ENCODE measurements at regions not wholly inside any gene's neighbourhood (a gene's known extent, or its start where the extent isn't known, plus 50 kb on each side); places are given as distances from the start of the nearest gene placed in this dataset.

- no peak for FAIRE-seq
These were observed 279.1 kb upstream of the PITRM1 start for GRCh38 chr10:3451516-3452172.

GRCh38 chr10:3446221-3446620 lies 273.6 kb upstream of the PITRM1 start:
- no peak for FAIRE-seq

- FAIRE-seq, result no peak
These were observed 273.1 kb upstream of the PITRM1 start for GRCh38 chr10:3445648-3446047.

GRCh38 chr10:3442451-3442990 lies 269.9 kb upstream of the PITRM1 start:
- no peak for FAIRE-seq

- FAIRE-seq, result no peak
These were observed 266.6 kb upstream of the PITRM1 start for GRCh38 chr10:3439183-3439582.

- FAIRE-seq, result no peak
These were observed 266.0 kb upstream of the PITRM1 start for GRCh38 chr10:3438606-3439005.

GRCh38 chr10:3435671-3436070 lies 263.1 kb upstream of the PITRM1 start:
- no peak for FAIRE-seq

- FAIRE-seq, result no peak
These were observed 261.4 kb upstream of the PITRM1 start for GRCh38 chr10:3433988-3434387.

GRCh38 chr10:3433131-3433530 lies 260.5 kb upstream of the PITRM1 start:
- no peak for FAIRE-seq

- no peak for FAIRE-seq
These were observed 259.7 kb upstream of the PITRM1 start for GRCh38 chr10:3432081-3432825.

- FAIRE-seq, result no peak
These were observed 257.9 kb upstream of the PITRM1 start for GRCh38 chr10:3430501-3430900.

GRCh38 chr10:3429676-3430075 lies 257.1 kb upstream of the PITRM1 start:
- FAIRE-seq, result no peak

- no peak for FAIRE-seq
These were observed 256.2 kb upstream of the PITRM1 start for GRCh38 chr10:3428826-3429225.

- FAIRE-seq, result no peak
These were observed 255.4 kb upstream of the PITRM1 start for GRCh38 chr10:3427950-3428354.

- no peak for FAIRE-seq
These were observed 254.8 kb upstream of the PITRM1 start for GRCh38 chr10:3427347-3427746.

GRCh38 chr10:3426190-3426845 lies 253.7 kb upstream of the PITRM1 start:
- peak; percentile 24 for FAIRE-seq

- FAIRE-seq, result no peak
These were observed 253.1 kb upstream of the PITRM1 start for GRCh38 chr10:3425716-3426115.

GRCh38 chr10:3425261-3425660 lies 252.7 kb upstream of the PITRM1 start:
- no peak for FAIRE-seq

- no peak for FAIRE-seq
These were observed 251.7 kb upstream of the PITRM1 start for GRCh38 chr10:3424111-3424851.

GRCh38 chr10:3423384-3423783 lies 250.8 kb upstream of the PITRM1 start:
- FAIRE-seq, result no peak

- FAIRE-seq, result no peak
These were observed 249.7 kb upstream of the PITRM1 start for GRCh38 chr10:3422282-3422681.

- FAIRE-seq, result no peak
These were observed 249.1 kb upstream of the PITRM1 start for GRCh38 chr10:3421537-3422257.
